Loucy (cell line): ENCODE measurements at regions not wholly inside any gene's neighbourhood (a gene's known extent, or its start where the extent isn't known, plus 50 kb on each side); places are given as distances from the start of the nearest gene placed in this dataset.
"Not testable (repeated sequence)": the region's sequence is repeated elsewhere in the genome, so short reads cannot be mapped to it uniquely, and the experiment has no call there.

Experiments used
- H2AFZ ChIP-seq: fragments of 200-600 bp; sonication (generic); 2 replicates; pipeline ENCODE4 v1.6.0; 2016; ENCODE audit warnings: antibody characterized with exemption, mild to moderate bottlenecking, low read length, moderate library complexity
- H3F3A ChIP-seq: fragments of 200-600 bp; 2 replicates; pipeline ENCODE4 v1.6.0; 2016; ENCODE audit warnings: antibody characterized with exemption, low read depth, mild to moderate bottlenecking
- H3K27me3 ChIP-seq: fragments of 200-600 bp; sonication (generic); 2 replicates; pipeline ENCODE4 v1.6.1; 2014; ENCODE audit warnings: low read length, mild to moderate bottlenecking; ENCODE audit not compliant: insufficient read depth, poor library complexity, severe bottlenecking
- H3K36me3 ChIP-seq: fragments of 200-600 bp; sonication (generic); 2 replicates; pipeline ENCODE4 v1.6.1; 2016; ENCODE audit warnings: low read length; ENCODE audit not compliant: insufficient read depth
- H3K4me1 ChIP-seq: fragments of 200-600 bp; sonication (generic); 2 replicates; pipeline ENCODE4 v1.5.1; 2014; ENCODE audit warnings: low read length, mild to moderate bottlenecking; ENCODE audit not compliant: insufficient read depth, poor library complexity, severe bottlenecking
- H3K4me2 ChIP-seq: fragments of 200-600 bp; sonication (generic); 2 replicates; pipeline ENCODE4 v1.6.0; 2014; ENCODE audit warnings: antibody characterized with exemption, low read length, low read depth, mild to moderate bottlenecking; ENCODE audit not compliant: poor library complexity, severe bottlenecking
- H3K4me3 ChIP-seq: fragments of 200-600 bp; sonication (generic); 2 replicates; pipeline ENCODE4 v1.5.1; 2014; ENCODE audit warnings: low read length, mild to moderate bottlenecking, mixed read lengths; ENCODE audit not compliant: poor library complexity, severe bottlenecking
- H3K79me2 ChIP-seq: fragments of 200-600 bp; sonication (generic); 2 replicates; pipeline ENCODE4 v1.6.1; 2014; ENCODE audit warnings: low read length; ENCODE audit not compliant: insufficient read depth
- H3K9ac ChIP-seq: fragments of 200-600 bp; sonication (generic); 2 replicates; pipeline ENCODE4 v1.6.0; 2014; ENCODE audit warnings: mild to moderate bottlenecking, low read depth, low read length, moderate library complexity; ENCODE audit not compliant: poor library complexity, severe bottlenecking
- H3K9me2 ChIP-seq: fragments of 200-600 bp; sonication (generic); replicated peaks from 2 replicates; pipeline ENCODE4 v1.6.1; 2016; ENCODE audit warnings: low read depth, low read length, mixed read lengths
- H3K9me3 ChIP-seq: fragments of 200-600 bp; sonication (generic); 2 replicates; pipeline ENCODE4 v1.6.1; 2014; ENCODE audit warnings: mild to moderate bottlenecking, antibody characterized with exemption, low read length, low read depth; ENCODE audit not compliant: insufficient read depth
- H4K20me1 ChIP-seq: fragments of 200-600 bp; sonication (generic); 2 replicates; pipeline ENCODE4 v1.6.0; 2014; ENCODE audit warnings: antibody characterized with exemption, low read length, mild to moderate bottlenecking; ENCODE audit not compliant: insufficient read depth, poor library complexity, severe bottlenecking
- EZH2phosphoT487 ChIP-seq: fragments of 200-600 bp; IDR thresholded peaks from 2 replicates; pipeline ENCODE4 v1.6.1; 2018; ENCODE audit warnings: antibody characterized with exemption, mild to moderate bottlenecking, moderate library complexity, borderline replicate concordance
- TF ChIP-seq, protein P1 (sequence below): fragments of 200-600 bp; sonication (generic); conservative IDR thresholded peaks from 2 replicates; pipeline ENCODE4 v1.5.1; 2014; ENCODE audit warnings: mild to moderate bottlenecking, antibody characterized with exemption, low read length

DNA sequence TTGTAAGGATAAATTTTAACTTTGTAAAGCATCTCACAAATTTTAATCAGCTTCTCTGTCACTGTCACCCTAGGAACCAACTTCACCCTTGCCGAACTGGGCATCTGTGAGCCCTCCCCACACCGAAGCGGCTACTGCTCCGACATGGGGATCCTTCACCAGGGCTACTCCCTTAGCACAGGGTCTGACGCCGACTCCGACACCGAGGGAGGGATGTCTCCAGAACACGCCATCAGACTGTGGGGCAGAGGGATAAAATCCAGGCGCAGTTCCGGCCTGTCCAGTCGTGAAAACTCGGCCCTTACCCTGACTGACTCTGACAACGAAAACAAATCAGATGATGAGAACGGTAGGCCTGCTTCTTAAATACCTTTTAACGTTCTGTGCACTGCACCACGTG lies 916.3 kb upstream of the WWC1 start:
- H3K9me3 ChIP-seq, result no peaks in the 10 kb centered on the region
- no peaks in the 10 kb centered on the region for H3K4me1 ChIP-seq
- no peaks in the 10 kb centered on the region for H3F3A ChIP-seq
- no peak overlapping the region for H3K9ac ChIP-seq
- H3K79me2 ChIP-seq, result no peaks in the 10 kb centered on the region
- no peak overlapping the region for H3K4me3 ChIP-seq
- TF ChIP-seq EZH2phosphoT487, result no peak
- H3K27me3 ChIP-seq, result no peaks in the 10 kb centered on the region
- H3K9me2 ChIP-seq, result no peaks in the 10 kb centered on the region
- no peak overlapping the region for H2AFZ ChIP-seq
- H3K36me3 ChIP-seq, result no peaks in the 10 kb centered on the region
- no peaks in the 10 kb centered on the region for H4K20me1 ChIP-seq
- no peak overlapping the region for H3K4me2 ChIP-seq

DNA sequence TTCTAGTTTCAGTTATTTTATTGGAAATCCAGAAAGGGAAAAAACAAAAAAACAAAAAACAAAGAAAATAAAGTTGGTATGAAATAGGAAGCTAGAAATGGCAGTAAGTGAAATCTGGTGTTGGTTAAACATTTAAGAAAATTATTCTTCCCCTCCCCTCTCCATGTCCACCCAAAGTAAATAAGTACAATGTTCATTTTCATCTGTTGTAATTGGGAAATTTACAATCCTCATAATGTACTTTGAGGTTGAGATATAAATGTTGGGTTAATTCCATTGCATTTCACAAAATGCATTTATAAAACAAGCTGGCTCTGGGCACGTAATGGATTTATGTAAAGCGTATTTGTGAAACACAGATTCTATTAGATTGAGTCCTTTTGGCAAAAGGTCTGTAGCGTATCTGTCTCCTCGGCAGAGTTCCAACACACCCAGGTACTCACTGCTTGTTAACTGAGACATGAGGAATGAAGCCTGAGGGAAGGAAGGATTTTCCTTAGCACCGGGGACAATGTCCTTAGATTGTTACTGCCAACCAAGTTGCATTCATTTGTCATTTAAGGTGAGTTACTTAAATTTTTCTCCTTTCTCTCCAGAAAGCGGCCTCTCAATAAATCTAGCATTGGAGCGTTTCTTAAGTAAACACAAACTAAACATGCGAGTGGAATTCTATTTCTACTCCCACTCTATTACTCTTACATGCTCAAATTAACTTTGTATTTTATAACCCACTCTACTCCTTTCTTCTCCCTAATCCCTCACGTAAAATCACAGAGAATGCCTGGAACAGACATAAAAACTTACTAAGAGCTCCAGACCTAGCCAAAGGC lies 912.3 kb upstream of the WWC1 start:
- no peaks in the 10 kb centered on the region for H3K4me1 ChIP-seq
- H4K20me1 ChIP-seq, result no peaks in the 10 kb centered on the region
- H3K9ac ChIP-seq, result no peak overlapping the region
- no peak overlapping the region for H3K4me3 ChIP-seq
- no peaks in the 10 kb centered on the region for H3K9me2 ChIP-seq
- no peaks in the 10 kb centered on the region for H3F3A ChIP-seq
- H3K79me2 ChIP-seq, result no peaks in the 10 kb centered on the region
- TF ChIP-seq EZH2phosphoT487, result no peak
- TF ChIP-seq, protein P1, sequence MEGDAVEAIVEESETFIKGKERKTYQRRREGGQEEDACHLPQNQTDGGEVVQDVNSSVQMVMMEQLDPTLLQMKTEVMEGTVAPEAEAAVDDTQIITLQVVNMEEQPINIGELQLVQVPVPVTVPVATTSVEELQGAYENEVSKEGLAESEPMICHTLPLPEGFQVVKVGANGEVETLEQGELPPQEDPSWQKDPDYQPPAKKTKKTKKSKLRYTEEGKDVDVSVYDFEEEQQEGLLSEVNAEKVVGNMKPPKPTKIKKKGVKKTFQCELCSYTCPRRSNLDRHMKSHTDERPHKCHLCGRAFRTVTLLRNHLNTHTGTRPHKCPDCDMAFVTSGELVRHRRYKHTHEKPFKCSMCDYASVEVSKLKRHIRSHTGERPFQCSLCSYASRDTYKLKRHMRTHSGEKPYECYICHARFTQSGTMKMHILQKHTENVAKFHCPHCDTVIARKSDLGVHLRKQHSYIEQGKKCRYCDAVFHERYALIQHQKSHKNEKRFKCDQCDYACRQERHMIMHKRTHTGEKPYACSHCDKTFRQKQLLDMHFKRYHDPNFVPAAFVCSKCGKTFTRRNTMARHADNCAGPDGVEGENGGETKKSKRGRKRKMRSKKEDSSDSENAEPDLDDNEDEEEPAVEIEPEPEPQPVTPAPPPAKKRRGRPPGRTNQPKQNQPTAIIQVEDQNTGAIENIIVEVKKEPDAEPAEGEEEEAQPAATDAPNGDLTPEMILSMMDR, result no peak
- H3K27me3 ChIP-seq, result no peaks in the 10 kb centered on the region
- H2AFZ ChIP-seq, result no peak overlapping the region
- H3K36me3 ChIP-seq, result no peaks in the 10 kb centered on the region
- no peak overlapping the region for H3K4me2 ChIP-seq
- no peaks in the 10 kb centered on the region for H3K9me3 ChIP-seq

DNA sequence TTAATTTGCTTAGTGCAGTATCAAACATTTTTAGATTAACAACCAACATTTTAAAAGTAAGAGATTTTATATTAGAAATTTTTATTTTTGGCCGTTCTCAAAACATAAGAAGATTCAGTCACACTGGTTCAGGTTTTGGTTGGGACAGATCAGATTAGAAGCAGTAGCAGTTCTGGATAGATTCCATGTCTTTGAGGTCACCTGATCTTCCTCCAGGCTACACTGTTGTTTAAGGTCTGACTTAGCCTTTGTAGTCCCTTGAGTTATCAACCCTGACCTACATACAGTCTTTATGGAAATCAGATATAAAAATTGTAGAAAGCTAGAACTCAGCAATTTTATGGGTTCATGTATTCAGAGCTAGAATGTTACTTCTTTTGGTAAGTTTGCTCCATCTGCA lies 910.0 kb upstream of the WWC1 start:
- Histone ChIP-seq H3K4me1 (no peaks in the 10 kb centered on the region), H3F3A (no peaks in the 10 kb centered on the region), H3K4me3 (no peak overlapping the region), H4K20me1 (no peaks in the 10 kb centered on the region), H3K27me3 (no peaks in the 10 kb centered on the region), H3K79me2 (no peaks in the 10 kb centered on the region), H3K4me2 (no peak overlapping the region), H3K9me2 (no peaks in the 10 kb centered on the region), H3K9ac (no peak overlapping the region), H3K9me3 (no peaks in the 10 kb centered on the region), H3K36me3 (no peaks in the 10 kb centered on the region), H2AFZ (no peak overlapping the region)
- TF ChIP-seq, protein P1, result no peak
- no peak for TF ChIP-seq EZH2phosphoT487

DNA sequence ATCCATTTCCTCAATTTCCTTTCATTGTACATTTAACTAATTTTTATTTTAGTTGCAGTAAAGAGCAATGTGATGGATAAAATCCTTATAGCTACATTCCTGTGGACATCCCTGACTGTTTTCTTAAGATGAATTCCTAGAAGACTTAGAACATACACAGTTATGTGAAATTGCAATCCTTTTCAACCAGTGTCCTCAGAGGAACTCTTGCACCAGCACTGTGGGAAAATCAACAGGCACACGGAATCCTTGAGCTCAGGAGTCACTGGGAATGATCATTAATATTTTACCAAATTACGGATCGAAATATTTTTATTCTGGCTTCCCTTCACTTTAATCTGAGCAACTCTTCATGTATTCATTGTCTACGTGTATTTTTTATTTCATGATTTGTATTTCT lies 901.9 kb upstream of the WWC1 start:
- H2AFZ ChIP-seq, result no peak overlapping the region
- H3K9ac ChIP-seq, result no peak overlapping the region
- H3K4me3 ChIP-seq, result no peak overlapping the region
- no peaks in the 10 kb centered on the region for H3K9me2 ChIP-seq
- no peak overlapping the region for H3K4me2 ChIP-seq
- no peaks in the 10 kb centered on the region for H3K27me3 ChIP-seq
- H3K9me3 ChIP-seq, result no peaks in the 10 kb centered on the region
- no peaks in the 10 kb centered on the region for H3K4me1 ChIP-seq
- no peaks in the 10 kb centered on the region for H3K36me3 ChIP-seq
- H4K20me1 ChIP-seq, result no peaks in the 10 kb centered on the region
- no peaks in the 10 kb centered on the region for H3F3A ChIP-seq
- H3K79me2 ChIP-seq, result no peaks in the 10 kb centered on the region
- TF ChIP-seq EZH2phosphoT487, result no peak
- TF ChIP-seq, protein P1, result no peak

DNA sequence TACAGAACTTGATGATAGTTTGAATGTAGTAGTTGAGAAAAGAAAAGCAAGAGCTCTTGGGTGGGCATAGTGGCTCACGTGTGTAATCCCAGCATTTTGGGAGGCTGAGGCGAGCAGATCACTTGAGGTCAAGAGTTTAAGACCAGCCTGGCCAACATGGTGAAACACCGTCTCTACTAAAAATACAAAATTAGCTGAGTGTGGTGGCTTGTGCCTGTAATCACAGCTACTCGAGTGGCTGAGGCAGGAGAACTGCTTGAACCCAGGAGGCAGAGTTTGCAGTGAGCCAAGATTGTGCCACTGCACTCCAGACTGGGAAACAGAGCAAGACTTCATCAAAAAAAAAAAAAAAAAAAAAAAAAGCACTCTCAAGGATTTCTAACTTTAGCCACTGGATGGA lies 900.2 kb upstream of the WWC1 start:
- H3K36me3 ChIP-seq, H3K4me3 ChIP-seq, H3K9ac ChIP-seq, H3F3A ChIP-seq, H4K20me1 ChIP-seq, H3K79me2 ChIP-seq, H3K4me1 ChIP-seq, H3K9me2 ChIP-seq, H2AFZ ChIP-seq, H3K27me3 ChIP-seq, H3K9me3 ChIP-seq, H3K4me2 ChIP-seq: not testable (repeated sequence)
